LNCAP (cell line): ENCODE measurements at regions not wholly inside any gene's neighbourhood (a gene's known extent, or its start where the extent isn't known, plus 50 kb on each side); places are given as distances from the start of the nearest gene placed in this dataset.

Experiments used
- TF ChIP-seq, protein P1 (sequence below): fragments of 450-650 bp; IDR thresholded peaks from 2 replicates; pipeline ENCODE4 v1.5.1; 2017; ENCODE audit warnings: mild to moderate bottlenecking

DNA sequence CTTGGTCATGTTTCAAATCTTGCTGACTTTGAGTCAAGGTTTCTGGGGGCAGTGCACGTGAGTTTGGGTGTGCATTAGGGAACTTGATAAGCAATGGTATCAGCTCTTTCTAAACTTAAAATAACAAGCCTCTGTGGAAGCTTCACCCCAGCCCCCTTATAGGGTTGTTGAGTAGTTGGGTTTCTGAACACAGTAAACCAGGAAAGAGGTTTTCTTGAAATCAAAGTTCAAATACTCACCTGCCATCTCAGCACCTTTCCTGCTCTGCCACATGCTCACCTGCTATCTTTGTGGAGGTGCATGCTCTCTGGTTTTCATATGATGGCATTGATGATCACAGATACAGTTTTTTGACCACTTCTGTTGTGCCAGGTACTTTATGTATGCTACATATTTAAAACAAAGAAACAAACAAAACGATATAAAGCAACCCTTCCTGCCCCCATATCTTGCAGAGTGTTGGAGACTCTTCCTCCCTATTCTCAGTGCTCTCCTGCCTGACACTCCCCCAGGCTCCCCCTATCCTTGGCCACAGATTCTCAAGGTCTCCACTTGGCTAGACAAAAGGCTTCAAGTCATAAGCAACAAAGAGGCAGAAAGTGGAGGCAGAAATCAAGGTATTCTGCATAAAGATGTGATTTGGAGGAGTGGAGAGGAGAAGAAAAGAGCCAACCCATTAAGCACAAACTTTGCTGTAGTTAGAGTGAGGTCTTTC lies 360.6 kb downstream of the CYRIA start:
- TF ChIP-seq, protein P1, sequence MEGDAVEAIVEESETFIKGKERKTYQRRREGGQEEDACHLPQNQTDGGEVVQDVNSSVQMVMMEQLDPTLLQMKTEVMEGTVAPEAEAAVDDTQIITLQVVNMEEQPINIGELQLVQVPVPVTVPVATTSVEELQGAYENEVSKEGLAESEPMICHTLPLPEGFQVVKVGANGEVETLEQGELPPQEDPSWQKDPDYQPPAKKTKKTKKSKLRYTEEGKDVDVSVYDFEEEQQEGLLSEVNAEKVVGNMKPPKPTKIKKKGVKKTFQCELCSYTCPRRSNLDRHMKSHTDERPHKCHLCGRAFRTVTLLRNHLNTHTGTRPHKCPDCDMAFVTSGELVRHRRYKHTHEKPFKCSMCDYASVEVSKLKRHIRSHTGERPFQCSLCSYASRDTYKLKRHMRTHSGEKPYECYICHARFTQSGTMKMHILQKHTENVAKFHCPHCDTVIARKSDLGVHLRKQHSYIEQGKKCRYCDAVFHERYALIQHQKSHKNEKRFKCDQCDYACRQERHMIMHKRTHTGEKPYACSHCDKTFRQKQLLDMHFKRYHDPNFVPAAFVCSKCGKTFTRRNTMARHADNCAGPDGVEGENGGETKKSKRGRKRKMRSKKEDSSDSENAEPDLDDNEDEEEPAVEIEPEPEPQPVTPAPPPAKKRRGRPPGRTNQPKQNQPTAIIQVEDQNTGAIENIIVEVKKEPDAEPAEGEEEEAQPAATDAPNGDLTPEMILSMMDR, result no peak

DNA sequence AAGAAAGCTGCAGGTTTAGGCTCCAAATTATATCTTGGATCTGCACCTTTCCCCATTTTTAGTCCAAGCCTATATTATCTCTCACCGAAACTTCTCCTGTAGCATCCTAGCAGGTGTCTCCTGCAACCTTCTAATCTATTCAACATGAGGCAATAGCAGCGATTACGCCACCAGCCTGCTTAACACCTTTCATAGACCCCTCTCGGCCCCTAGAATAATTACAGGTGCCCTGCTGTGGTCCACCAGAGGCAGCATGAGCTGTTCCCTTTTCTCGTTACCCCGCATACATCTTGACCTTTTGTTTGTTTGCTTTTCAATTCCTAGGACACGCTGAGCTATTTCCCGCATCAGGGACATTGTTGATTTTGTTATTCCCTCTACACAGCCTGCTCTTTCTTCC lies 361.9 kb downstream of the CYRIA start:
- TF ChIP-seq, protein P1, result no peak

DNA sequence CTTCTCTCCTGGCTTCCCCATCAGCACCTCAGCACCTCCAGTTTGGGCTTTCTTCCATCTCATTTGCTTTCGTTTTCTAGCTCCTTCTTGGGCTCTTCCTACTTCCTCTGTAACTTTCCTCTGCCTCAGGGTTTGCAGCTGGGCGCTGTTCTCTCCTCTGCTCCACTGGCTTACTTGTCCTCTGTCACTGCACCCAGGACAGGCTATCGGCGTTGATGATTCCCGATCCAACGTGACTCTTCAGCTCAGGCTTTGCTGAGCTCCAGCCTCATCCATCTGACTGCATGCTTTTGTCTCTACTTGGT lies 362.4 kb downstream of the CYRIA start:
- TF ChIP-seq, protein P1, result no peak

DNA sequence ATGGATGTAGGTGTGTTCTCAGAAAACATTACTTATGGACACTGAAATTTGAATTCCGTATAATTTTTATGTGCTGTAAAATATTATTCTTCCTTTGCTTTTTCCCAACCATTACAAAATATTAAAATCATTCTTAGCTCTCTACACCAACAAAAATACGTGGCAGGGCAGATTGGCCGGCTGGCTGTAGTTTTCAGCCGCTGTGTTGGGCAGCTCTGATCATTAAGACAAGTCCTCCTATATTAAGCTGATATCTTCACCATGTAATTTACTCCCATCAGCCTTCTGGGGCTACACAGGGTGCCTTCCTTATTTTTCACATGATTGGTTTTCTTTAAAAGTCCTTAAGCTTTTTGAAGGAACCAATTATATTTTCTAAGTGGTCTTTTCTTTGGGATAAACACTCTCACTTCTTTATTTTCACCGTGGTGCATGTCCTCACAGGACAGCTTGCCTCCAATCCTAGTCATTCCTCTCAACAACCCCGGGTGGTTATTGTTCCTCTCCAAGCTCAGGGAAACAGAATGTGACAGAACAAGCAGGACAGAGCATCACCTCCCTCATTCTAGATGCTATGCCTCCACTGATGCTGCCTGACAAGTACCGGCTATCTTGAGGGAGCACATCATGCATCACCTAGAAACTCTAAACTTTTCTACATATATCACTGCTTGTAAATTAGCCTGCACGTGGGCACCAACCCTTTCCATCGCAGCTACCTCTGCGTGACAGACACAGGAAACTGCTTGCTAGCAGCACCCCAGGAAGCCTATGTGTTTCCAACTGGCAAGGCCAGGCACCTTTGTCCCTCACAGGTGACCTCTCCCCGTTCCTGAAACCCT lies 362.3 kb downstream of the MYCN start:
- TF ChIP-seq, protein P1, result no peak

DNA sequence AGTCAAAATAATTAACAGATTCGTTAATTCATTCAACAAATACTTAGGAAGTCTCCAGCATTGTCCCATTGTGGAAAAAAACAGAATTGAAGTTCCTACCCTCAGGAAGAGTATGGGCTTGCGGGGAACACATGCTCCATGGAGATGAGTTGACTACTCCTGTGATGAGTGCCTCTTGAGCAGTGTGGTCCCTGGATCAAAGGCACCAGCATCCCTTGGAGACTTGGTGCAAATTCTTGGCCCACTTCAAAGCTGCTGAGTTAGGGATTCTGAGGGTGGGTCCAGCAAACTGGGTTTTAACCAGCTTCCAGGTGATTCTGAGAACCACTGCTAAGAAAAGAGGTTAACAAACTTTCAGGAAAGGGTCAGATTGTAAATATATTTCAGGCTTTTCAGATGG lies 361.6 kb downstream of the MYCN start:
- TF ChIP-seq, protein P1, result no peak

DNA sequence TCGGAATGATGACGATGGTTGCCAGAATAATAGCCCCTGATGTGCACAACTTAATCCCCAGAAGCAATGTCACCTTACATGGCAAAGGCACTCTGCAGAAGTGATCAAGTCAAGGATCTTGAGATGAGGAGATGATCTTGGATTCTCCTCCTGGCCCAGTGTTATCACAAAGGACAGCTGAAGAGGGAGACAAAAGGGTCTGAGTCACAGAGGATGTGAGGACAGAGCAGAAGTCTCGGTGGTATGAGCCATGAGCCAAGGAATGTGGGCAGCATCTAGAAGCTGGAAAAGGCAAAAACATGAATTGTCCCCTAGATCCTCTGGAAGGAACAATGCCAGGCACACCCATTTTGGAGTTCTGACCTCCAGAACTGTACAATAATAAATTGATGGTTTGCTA lies 358.5 kb downstream of the MYCN start:
- TF ChIP-seq, protein P1, result no peak

DNA sequence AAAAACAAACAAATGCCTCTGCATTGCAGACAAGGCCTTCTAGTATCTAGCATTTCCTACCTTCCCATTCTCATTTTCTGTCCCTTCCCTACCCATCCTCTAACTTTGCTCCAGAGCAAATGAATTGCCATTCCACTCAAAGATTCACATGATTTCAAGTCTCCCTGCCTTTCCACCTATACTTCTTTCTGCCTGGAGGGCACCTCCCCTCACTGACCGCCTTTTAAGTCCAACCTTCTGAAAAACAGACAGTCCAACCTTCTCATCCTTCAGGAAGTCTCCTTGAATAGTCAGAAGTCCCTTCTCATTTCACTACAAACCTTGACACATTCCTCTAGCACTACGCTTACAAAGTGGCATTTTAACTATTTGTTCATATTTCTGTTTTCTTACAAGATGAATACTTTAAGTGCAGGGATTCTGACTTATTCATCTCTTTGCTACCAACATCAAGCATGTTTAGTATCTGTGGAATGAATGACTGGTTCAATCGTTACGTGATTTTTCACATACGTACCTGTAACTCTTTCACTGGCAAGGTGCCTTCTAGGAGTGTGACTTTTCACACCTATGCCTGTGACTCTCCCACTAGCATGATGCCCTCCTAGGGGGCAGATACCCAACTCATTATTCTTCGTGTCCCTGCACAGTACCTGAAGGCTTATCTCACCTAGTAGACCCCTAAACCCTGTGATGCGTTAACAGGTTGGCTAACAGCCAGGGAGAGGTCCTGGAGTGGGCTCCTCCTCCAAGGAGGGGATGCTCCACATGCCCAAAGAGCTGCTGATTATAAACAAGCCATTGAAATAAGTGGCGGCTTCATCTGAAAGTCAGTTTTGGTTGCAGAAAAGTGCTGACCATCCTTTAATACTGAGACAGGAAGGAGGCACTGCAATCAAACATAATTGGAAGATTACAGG lies 356.2 kb downstream of the MYCN start:
- TF ChIP-seq, protein P1, result no peak
